ENCODE measurements at regions not wholly inside any gene's neighbourhood (a gene's known extent, or its start where the extent isn't known, plus 50 kb on each side); places are given as distances from the start of the nearest gene placed in this dataset.

DNA sequence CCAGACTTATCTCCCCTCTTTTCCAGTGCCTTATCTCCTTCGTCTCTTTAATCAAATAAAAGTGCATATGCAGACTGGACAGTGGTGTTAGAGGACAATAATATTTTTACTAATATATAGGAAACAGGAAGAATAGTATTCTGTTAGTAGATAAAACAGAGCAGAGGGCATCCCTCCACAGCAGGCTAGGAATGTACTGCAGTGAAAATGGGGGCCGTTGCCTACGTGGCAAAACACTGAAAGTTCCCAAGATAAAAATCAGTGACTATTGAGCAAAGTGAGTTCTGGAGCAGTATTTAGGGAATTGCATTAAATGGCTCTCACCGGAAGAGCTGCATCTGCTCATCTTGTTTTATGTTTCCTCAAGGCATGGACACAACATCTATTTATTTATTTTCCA, 435.0 kb downstream of the CNTN6 start:
- TF ChIP-seq BACH2 (CRISPR knock-in tag; IDR thresholded peaks at IDR 0.05; ENCODE audit: borderline replicate concordance) (no peak), ARNTL (CRISPR knock-in tag; IDR thresholded peaks at IDR 0.05; ENCODE audit: borderline replicate concordance, low read depth) (no peak), PPARA (CRISPR knock-in tag; IDR thresholded peaks at IDR 0.05; ENCODE audit: borderline replicate concordance) (0 out of 2 replicates have a peak, but pooled peaks have one; percentile 8), ISL1 (CRISPR knock-in tag; IDR thresholded peaks at IDR 0.05) (no peak; the same call in 1 of the 2 replicates), TCF4 (CRISPR knock-in tag; IDR thresholded peaks at IDR 0.05; ENCODE audit: borderline replicate concordance) (peak; percentile 67; the same call in 1 of the 2 replicates), ZNF565 (CRISPR knock-in tag; conservative IDR thresholded peaks at IDR 0.05; ENCODE audit: low read depth) (no peak)
- TF ChIP-seq, protein P1, sequence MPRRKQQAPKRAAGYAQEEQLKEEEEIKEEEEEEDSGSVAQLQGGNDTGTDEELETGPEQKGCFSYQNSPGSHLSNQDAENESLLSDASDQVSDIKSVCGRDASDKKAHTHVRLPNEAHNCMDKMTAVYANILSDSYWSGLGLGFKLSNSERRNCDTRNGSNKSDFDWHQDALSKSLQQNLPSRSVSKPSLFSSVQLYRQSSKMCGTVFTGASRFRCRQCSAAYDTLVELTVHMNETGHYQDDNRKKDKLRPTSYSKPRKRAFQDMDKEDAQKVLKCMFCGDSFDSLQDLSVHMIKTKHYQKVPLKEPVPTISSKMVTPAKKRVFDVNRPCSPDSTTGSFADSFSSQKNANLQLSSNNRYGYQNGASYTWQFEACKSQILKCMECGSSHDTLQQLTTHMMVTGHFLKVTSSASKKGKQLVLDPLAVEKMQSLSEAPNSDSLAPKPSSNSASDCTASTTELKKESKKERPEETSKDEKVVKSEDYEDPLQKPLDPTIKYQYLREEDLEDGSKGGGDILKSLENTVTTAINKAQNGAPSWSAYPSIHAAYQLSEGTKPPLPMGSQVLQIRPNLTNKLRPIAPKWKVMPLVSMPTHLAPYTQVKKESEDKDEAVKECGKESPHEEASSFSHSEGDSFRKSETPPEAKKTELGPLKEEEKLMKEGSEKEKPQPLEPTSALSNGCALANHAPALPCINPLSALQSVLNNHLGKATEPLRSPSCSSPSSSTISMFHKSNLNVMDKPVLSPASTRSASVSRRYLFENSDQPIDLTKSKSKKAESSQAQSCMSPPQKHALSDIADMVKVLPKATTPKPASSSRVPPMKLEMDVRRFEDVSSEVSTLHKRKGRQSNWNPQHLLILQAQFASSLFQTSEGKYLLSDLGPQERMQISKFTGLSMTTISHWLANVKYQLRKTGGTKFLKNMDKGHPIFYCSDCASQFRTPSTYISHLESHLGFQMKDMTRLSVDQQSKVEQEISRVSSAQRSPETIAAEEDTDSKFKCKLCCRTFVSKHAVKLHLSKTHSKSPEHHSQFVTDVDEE (CRISPR knock-in tag; IDR thresholded peaks at IDR 0.05): peak; percentile 60; the same call in 1 of the 2 replicates
- ATAC-seq: no peak; the same call in 2 of the 3 replicates

DNA sequence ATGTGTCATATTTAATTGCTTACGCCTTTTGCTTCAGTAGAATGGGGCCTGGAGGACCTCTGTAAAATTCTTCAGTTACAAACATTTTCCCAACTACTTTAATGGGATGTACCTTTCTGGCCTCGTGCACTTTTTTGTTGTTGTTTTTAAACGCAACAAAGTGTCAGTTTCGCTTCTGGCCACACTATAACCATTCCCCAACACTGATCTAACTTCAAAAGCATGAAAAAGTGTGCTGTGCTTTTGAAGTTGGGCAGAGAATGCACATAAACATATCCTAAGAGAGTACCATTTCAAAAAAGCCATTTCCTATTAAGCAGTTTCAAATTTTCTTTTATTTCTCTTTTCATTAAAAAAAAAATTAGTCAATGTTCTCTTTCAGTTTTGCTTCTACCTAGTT, 435.8 kb downstream of the CNTN6 start:
- ATAC-seq: no peak
- no peak for TF ChIP-seq SNAI2 (CRISPR knock-in tag; IDR thresholded peaks at IDR 0.05)
- TF ChIP-seq RARB (CRISPR knock-in tag; IDR thresholded peaks at IDR 0.05): no peak
- TF ChIP-seq GLIS3 (CRISPR knock-in tag; IDR thresholded peaks at IDR 0.05): no peak
- TF ChIP-seq ZNF70 (CRISPR knock-in tag; IDR thresholded peaks at IDR 0.05): no peak
- TF ChIP-seq ESRRG (CRISPR knock-in tag; IDR thresholded peaks at IDR 0.05): no peak
- TF ChIP-seq ZFP30 (CRISPR knock-in tag; IDR thresholded peaks at IDR 0.05): no peak
- TF ChIP-seq CSDC2 (CRISPR knock-in tag; IDR thresholded peaks at IDR 0.05): no peak
- TF ChIP-seq ZNF565 (CRISPR knock-in tag; conservative IDR thresholded peaks at IDR 0.05; ENCODE audit: low read depth): no peak
- no peak for TF ChIP-seq OSR1 (CRISPR knock-in tag; IDR thresholded peaks at IDR 0.05)
- no peak for TF ChIP-seq ZNF8 (CRISPR knock-in tag; IDR thresholded peaks at IDR 0.05)
- TF ChIP-seq ZFP3 (CRISPR knock-in tag; IDR thresholded peaks at IDR 0.05): no peak
- no peak for TF ChIP-seq TOX (CRISPR knock-in tag; IDR thresholded peaks at IDR 0.05; ENCODE audit: borderline replicate concordance)

DNA sequence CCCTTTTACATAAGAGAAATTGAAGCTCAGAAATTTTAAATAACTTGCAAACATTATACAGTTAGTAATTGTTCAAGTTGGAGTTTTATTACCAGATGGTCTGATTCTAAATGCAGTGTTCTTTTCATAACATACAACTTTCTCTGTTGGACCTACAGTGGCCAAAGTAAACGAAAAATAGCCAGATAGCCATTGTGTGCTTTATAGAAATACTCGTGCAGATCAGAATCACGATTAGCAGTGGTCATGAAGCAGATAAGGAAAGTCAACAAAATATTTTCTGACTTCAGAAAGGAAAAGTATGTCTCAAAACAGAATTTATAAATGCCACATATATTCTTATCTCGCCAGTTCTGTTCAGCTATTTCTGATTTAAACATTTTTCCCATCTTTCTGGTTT, 436.9 kb downstream of the CNTN6 start:
- no peak for ATAC-seq
- TF ChIP-seq ZNF70 (CRISPR knock-in tag; IDR thresholded peaks at IDR 0.05) (no peak), ZNF8 (CRISPR knock-in tag; IDR thresholded peaks at IDR 0.05) (no peak), GLIS3 (CRISPR knock-in tag; IDR thresholded peaks at IDR 0.05) (no peak), ISL1 (CRISPR knock-in tag; IDR thresholded peaks at IDR 0.05) (no peak), TOX (CRISPR knock-in tag; IDR thresholded peaks at IDR 0.05; ENCODE audit: borderline replicate concordance) (no peak), SNAI2 (CRISPR knock-in tag; IDR thresholded peaks at IDR 0.05) (no peak), RARB (CRISPR knock-in tag; IDR thresholded peaks at IDR 0.05) (no peak), TCF4 (CRISPR knock-in tag; IDR thresholded peaks at IDR 0.05; ENCODE audit: borderline replicate concordance) (no peak), CREB5 (CRISPR knock-in tag; IDR thresholded peaks at IDR 0.05; ENCODE audit: low read depth) (no peak), POU6F1 (CRISPR knock-in tag; IDR thresholded peaks at IDR 0.05; ENCODE audit: borderline replicate concordance, low read depth) (no peak), BACH2 (CRISPR knock-in tag; IDR thresholded peaks at IDR 0.05; ENCODE audit: borderline replicate concordance) (no peak), ESRRG (CRISPR knock-in tag; IDR thresholded peaks at IDR 0.05) (no peak)
- TF ChIP-seq, protein P2, sequence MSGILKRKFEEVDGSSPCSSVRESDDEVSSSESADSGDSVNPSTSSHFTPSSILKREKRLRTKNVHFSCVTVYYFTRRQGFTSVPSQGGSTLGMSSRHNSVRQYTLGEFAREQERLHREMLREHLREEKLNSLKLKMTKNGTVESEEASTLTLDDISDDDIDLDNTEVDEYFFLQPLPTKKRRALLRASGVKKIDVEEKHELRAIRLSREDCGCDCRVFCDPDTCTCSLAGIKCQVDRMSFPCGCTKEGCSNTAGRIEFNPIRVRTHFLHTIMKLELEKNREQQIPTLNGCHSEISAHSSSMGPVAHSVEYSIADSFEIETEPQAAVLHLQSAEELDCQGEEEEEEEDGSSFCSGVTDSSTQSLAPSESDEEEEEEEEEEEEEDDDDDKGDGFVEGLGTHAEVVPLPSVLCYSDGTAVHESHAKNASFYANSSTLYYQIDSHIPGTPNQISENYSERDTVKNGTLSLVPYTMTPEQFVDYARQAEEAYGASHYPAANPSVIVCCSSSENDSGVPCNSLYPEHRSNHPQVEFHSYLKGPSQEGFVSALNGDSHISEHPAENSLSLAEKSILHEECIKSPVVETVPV (CRISPR knock-in tag; IDR thresholded peaks at IDR 0.05): no peak

- TF ChIP-seq, protein P3, sequence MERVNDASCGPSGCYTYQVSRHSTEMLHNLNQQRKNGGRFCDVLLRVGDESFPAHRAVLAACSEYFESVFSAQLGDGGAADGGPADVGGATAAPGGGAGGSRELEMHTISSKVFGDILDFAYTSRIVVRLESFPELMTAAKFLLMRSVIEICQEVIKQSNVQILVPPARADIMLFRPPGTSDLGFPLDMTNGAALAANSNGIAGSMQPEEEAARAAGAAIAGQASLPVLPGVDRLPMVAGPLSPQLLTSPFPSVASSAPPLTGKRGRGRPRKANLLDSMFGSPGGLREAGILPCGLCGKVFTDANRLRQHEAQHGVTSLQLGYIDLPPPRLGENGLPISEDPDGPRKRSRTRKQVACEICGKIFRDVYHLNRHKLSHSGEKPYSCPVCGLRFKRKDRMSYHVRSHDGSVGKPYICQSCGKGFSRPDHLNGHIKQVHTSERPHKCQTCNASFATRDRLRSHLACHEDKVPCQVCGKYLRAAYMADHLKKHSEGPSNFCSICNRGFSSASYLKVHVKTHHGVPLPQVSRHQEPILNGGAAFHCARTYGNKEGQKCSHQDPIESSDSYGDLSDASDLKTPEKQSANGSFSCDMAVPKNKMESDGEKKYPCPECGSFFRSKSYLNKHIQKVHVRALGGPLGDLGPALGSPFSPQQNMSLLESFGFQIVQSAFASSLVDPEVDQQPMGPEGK (CRISPR knock-in tag; IDR thresholded peaks at IDR 0.05; ENCODE audit: borderline replicate concordance): no peak
- TF ChIP-seq ZFP3 (CRISPR knock-in tag; IDR thresholded peaks at IDR 0.05) (no peak), ZNF8 (CRISPR knock-in tag; IDR thresholded peaks at IDR 0.05) (no peak), ESRRG (CRISPR knock-in tag; IDR thresholded peaks at IDR 0.05) (no peak), ZFP30 (CRISPR knock-in tag; IDR thresholded peaks at IDR 0.05) (no peak), PPARA (CRISPR knock-in tag; IDR thresholded peaks at IDR 0.05; ENCODE audit: borderline replicate concordance) (no peak), GLIS3 (CRISPR knock-in tag; IDR thresholded peaks at IDR 0.05) (no peak), ISL1 (CRISPR knock-in tag; IDR thresholded peaks at IDR 0.05) (no peak), ZNF565 (CRISPR knock-in tag; conservative IDR thresholded peaks at IDR 0.05; ENCODE audit: low read depth) (no peak), TCF4 (CRISPR knock-in tag; IDR thresholded peaks at IDR 0.05; ENCODE audit: borderline replicate concordance) (no peak), CREB5 (CRISPR knock-in tag; IDR thresholded peaks at IDR 0.05; ENCODE audit: low read depth) (no peak), POU6F1 (CRISPR knock-in tag; IDR thresholded peaks at IDR 0.05; ENCODE audit: borderline replicate concordance, low read depth) (no peak)
- no peak for ATAC-seq
These were observed 439.2 kb downstream of the CNTN6 start for GRCh38 chr3:1531981-1532380.

Measured in SK-N-SH treated with all-trans-retinoic acid at 6 μM for 48 hours (cell line).